HG03175 (cell line): ENCODE measurements at regions not wholly inside any gene's neighbourhood (a gene's known extent, or its start where the extent isn't known, plus 50 kb on each side); places are given as distances from the start of the nearest gene placed in this dataset.

Experiments
- ATAC-seq: cut with Tn5 transposase; IDR thresholded peaks from one replicate; pipeline ENCODE4 v1.9.1; 2021; ENCODE audit warnings: mild to moderate bottlenecking, moderate library complexity; ENCODE audit not compliant: unreplicated experiment

GRCh38 chr4:24013668-24014422 is 124.0 kb upstream of the PPARGC1A start:
- ATAC-seq: no peak

DNA sequence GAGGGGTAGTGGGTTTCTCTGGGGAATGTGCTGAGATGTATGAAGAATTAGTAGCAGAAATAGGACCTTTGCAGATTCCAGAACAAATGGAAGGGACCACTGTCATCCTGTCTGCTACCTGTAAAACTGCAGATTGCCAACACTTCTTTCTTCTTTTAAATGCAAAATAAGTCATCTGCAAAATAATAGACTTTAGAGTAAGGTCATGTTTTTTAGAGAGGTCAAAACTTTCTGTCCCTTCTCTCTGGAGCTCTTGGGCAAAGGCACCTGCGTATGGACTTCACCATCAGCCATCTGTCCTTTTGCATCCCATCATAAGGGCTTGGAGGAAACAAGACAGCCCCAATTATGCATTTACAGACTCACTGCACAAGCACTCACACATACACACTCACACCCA is 121.1 kb upstream of the PPARGC1A start:
- no peak for ATAC-seq

- no peak for ATAC-seq
Measured at GRCh38 chr4:24010573-24010972, 120.7 kb upstream of the PPARGC1A start.

GRCh38 chr4:24007860-24008261 is 118.0 kb upstream of the PPARGC1A start:
- ATAC-seq: no peak

- no peak for ATAC-seq
Measured at GRCh38 chr4:24006269-24006668, 116.4 kb upstream of the PPARGC1A start.

DNA sequence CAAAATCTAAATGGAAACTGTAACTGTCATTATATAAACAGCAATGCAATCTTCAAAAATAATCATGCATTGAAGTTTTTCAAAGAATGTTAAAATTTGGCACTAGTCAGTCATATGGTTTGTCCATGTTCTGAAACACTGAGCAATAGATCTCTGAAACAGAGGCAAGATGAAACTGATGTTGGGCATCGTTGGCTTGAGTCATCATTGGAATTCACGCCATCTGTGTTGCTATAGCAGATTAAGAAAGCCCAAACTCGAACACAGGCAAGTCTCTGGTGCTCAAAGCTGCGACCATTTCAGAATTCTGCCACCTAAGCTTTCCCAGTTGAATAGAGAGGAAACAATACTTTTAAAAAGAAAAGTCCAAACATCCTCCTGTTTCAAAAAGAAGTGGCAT is 114.1 kb upstream of the PPARGC1A start:
- ATAC-seq: no peak

DNA sequence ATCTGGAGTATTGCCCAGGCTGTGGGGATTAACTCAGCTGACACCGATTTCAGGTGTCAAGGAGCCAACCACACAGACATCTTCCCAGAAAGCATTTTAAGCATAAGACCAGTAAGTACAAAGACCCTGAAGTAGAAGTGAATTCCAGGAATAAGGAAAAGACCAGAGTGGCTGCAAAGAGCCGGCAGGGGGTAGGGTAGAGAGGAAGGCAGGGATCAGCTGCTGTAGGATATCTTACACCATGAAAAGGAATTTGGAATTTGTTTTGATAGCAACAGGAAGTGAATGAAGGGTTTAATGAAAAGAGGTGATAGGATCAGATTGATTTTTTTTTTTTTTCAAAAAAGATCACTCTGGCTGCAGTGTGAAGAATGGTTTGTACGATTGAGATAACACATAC is 113.6 kb upstream of the PPARGC1A start:
- no peak for ATAC-seq

DNA sequence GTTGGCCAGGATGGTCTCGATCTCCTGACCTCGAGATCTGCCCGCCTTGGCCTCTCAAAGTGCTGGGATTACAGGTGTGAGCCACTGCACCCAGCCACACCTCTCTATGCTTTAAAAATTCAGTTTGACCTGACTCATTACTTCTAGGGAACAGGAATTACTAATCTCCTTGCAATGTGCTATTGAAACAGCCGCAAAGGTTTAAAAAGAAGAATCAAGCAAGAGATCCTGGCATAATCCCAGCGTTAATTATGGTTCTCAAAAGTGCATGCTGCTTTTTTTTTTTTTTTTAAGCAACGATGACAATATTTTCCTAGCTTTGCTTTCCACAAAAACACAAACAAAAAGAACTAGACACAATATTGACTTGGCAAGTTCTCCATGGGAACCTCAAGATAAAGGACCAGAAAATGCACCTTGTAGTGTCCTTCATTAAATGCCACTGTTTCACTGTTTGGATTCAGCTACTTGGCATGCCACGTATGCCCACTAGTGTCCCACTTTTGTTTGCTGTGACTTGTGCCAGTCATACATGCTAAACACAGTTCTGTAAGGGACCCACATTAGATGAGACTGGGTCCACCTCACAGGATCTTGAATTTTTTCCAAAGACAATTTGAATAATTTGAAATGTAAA is 112.6 kb upstream of the PPARGC1A start:
- no peak for ATAC-seq

- ATAC-seq: no peak
Measured at GRCh38 chr4:24001486-24002329, 111.9 kb upstream of the PPARGC1A start.

DNA sequence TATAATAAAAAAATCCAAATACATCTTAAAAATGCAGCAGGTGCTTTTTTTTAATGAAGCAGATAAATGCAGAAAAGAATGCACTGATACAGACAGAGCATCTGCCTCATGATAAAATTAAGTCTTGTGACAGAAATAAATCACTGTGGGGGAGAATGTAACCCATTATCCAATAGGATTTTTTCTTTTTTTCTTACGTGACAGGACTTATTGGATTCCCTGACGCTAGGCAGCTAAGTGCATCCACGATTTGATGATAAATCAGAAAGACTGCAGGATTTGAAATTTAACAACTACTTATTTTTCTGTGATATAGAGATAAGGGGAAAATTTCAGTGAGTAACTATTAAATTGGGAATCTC is 110.6 kb upstream of the PPARGC1A start:
- ATAC-seq: no peak

DNA sequence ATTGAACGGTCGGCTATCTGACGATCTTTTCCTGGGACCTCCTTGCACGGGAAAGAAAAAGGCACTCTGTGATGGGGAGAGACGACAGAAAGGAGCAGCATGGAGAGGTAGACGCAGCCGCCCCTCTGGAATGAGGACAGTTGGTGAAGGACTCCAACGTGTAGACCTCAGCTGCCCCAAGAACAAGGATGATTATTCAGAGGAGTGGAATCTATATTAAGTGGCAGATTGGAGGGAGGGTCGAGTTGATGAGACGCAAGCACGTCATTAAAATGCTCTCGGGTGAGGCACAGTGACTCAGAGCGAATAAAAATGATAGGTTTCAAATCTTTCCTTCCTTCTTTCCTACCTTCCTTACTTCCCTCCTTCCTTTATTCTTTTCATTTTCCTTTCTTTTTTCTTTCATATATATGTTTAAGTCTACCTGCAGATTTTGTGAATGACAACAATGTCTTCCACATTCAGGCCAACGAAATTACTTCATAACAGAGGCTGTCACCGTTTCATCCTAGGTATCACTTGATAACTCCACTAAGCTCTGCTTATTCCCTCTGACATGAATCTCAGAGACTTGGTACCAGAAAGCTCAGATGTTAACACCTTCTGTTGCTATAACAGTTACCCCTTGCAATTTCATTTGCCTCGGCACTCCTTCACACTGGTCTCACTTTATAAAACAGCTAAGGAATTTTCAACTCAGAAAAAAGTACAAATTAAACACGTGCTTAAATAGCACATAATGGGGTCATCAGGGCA is 110.0 kb upstream of the PPARGC1A start:
- no peak for ATAC-seq

GRCh38 chr4:23993373-23993772 is 103.5 kb upstream of the PPARGC1A start:
- no peak for ATAC-seq

DNA sequence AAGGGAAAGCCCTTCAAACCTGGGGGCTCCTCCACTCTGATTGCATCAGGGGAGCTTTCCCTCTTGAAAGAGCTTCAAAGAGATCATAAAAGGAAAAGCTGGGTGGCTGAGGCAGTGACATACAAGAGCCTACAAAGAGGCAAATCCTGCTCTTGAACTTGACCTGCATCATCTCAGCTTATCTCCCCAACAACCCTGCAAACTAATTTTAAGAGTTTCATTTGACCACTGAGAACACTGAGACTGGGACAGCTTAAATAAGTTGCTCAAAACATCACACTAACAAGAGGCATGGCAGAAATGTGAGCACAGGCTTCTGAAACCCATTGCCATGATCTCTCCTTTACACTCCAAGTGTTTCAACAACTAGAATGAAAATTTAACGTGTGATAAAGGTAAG is 101.6 kb upstream of the PPARGC1A start:
- no peak for ATAC-seq

GRCh38 chr4:23986270-23986669 is 96.4 kb upstream of the PPARGC1A start:
- no peak for ATAC-seq

GRCh38 chr4:23981328-23981727 is 91.5 kb upstream of the PPARGC1A start:
- no peak for ATAC-seq

GRCh38 chr4:23979534-23979933 is 89.7 kb upstream of the PPARGC1A start:
- no peak for ATAC-seq

DNA sequence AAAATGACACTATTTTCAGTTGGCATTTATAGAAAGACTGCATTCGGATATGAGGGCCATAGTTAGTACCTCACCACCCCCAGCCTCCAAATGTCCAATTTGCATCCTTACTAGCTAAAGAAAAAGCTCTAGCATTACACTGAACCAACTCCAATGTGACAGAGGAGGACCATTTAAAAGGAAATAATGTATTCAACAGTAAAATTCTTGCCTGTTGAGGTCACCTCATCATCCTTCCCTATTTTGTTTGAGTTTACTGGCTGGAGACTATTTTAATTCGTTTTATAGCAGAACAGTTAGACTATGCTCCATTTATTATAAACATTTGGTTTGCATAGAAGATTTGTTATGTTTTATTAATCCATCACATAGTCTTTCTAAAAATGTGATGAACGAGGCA is 88.2 kb upstream of the PPARGC1A start:
- no peak for ATAC-seq

GRCh38 chr4:23976423-23976822 is 86.6 kb upstream of the PPARGC1A start:
- ATAC-seq: no peak

GRCh38 chr4:23973308-23973855 is 83.5 kb upstream of the PPARGC1A start:
- ATAC-seq: no peak

GRCh38 chr4:23972805-23973204 is 83.0 kb upstream of the PPARGC1A start:
- no peak for ATAC-seq

GRCh38 chr4:23972187-23972586 is 82.3 kb upstream of the PPARGC1A start:
- no peak for ATAC-seq
